GM19043 (cell line): ENCODE measurements at regions not wholly inside any gene's neighbourhood (a gene's known extent, or its start where the extent isn't known, plus 50 kb on each side); places are given as distances from the start of the nearest gene placed in this dataset.
"Not testable (repeated sequence)": the region's sequence is repeated elsewhere in the genome, so short reads cannot be mapped to it uniquely, and the experiment has no call there.

Experiments
- ATAC-seq: cut with Tn5 transposase; IDR thresholded peaks from one replicate; pipeline ENCODE4 v1.9.1; 2021; ENCODE audit warnings: low read depth; ENCODE audit not compliant: unreplicated experiment

DNA sequence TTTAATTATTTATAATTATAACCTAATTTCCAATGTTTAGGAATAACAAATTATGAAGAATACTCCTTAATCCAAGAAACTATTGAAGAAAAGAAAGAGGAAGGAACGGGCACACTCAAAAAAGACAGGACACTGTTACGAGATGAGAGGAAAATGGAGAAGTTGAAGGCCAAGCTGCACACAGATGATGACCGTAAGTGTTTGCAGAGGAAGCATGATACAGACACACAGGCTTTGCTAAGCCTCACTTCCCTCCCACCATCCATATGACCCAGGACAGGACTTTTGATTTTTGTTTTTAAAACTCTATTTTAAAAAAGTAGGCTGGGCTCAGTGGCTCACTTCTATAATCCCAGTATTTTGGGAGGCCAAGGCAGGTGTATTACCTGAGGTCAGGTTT lies 389.4 kb upstream of the TPM1 start:
- no peak for ATAC-seq

DNA sequence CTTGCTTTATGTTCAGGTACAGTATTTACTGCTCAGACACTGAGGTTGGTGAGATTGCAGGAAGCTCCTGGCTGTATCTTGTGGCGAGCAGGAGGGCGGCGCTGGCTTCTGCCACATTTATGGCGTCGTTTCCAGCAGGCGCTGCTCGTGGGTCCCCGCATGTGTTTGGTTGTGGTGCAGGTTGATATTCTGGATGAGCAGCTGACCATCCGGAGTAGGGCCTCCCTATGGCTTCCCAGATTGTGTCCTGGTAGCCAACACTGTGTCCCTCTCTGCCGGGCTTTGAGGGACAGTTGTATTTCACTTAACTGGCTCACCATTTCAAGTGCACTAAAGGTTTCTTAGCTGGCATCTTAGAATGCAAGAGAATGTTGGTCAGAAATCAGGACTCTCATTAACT lies 386.5 kb upstream of the TPM1 start:
- no peak for ATAC-seq

DNA sequence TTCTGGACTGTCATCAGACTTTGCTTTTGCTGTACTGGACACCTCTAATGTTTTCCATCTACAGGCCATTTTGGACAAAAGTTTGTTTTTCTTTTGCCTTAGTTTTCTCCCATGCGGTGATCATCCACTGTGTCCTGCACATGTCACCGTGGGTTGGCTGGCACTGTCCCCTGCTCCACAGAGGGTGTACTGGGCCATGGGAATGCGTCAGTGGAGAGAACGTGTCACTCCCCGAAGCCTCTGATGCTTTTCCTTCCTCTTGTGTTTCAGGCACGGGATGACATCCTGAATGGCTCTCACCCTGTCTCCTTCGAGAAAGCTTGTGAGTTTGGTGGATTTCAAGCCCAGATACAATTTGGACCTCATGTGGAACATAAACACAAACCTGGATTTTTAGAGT lies 385.0 kb upstream of the TPM1 start:
- ATAC-seq = not testable (repeated sequence)

DNA sequence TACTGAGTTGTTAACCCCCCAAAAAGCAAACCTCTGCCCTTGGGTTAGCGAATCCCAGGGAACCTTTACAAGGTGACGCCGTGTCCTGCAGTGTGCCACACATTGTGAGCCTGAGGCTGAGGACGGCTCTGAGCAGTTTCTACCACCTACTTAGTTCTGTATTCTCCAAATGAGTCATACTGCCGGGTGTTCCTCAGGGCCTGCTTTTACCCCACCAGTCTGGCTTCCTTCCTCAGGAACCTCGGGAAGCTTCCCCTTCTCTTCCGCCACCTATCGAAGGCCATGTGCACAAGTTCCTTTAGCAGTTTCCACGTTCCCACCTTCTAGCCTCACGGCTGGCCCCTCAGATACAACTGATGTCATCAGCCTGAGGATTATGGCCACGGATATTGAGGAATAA lies 384.0 kb upstream of the TPM1 start:
- no peak for ATAC-seq

DNA sequence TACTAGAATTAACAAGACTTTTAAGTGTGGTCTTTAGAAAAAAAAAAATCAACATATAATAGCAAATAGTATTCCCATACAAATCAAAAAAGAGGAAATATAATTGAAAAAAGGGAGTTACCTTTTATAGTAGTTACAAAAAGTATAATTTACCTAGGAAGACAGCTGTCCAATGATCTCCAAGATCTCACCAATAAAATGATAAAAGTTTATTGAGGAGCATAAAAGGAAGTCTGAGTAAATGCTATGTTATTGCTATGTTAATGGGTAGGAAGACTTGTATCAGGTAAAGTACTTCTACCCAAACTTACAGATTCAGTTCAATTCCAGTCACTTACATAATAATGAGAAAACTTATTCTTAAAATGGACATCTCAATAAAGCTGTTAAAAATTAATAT lies 379.0 kb upstream of the TPM1 start:
- ATAC-seq = no peak

DNA sequence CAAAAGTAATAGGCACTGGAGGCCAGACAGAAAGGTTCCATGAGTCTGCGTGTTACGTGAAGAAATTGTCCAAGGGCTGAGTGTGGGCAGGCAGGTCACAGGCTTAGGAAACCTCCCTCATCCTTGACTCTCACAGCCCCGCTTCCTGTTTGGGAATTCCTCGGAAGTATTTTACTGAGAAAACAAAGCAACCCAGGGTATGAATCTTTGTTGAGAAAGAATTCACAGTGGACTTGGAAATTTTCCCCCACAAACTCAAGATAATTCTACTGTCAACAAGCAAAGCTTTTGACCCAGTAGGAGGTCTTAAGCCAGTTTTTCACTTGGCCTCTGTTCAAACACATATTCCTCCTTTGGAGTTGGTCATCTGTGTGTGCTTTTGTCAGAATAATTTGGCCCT lies 377.1 kb upstream of the TPM1 start:
- ATAC-seq = no peak

DNA sequence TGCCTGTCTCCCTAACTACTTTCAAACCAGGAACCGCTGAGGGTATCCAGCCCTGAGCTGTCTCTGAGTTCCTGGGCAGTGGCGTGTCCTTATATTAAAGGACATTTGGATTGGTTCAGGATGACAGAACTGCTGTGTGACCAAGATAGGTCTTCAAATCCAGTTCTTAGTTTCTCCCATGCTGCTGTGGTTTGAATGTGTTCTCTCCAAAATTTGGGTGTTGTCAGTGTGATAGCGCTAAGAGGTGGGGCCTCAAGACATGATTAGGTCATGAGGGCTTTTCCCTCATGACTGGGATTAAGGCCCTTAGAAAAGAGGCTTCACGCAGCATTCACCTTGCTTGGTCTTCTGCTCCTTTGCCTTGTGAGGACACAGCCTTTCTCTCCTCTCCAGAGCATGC lies 376.5 kb upstream of the TPM1 start:
- no peak for ATAC-seq

DNA sequence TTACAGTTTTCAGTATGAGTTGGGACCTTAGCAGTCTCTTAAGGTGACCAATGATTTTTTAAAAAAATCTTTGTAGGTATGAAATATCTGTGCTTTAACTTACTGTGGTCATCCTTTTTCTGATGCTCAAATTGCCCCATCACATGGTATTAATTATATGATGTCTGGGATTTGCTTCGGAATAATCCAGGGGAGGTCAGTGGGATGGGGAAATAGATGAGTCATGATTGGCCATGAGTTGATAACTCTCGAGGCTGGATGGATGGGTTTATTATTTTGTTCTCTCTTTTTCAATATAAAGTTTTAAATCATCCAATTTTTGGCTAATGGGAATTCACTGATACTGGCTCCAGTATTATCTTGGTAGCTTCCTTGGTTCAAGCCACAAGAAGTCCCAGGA lies 370.3 kb upstream of the TPM1 start:
- ATAC-seq = no peak

DNA sequence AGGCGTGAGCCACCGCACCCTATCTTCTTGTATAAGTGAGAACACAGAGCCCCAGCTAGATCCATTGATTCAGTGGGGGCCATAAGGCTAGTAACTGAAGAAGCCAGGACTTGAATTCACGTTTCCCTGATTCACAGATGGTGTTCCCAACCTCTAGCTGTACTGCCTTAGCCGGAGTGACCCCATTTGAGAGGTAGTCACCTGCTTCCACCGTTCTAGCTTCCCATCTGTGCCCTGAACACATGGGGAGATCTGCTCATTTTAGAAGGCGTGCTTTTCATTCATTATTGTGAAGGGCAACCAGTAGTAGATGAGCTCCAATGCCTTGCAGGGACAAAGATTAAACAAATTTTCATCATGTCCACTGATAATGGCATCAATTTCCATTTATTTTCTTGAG lies 365.7 kb upstream of the TPM1 start:
- ATAC-seq = no peak

DNA sequence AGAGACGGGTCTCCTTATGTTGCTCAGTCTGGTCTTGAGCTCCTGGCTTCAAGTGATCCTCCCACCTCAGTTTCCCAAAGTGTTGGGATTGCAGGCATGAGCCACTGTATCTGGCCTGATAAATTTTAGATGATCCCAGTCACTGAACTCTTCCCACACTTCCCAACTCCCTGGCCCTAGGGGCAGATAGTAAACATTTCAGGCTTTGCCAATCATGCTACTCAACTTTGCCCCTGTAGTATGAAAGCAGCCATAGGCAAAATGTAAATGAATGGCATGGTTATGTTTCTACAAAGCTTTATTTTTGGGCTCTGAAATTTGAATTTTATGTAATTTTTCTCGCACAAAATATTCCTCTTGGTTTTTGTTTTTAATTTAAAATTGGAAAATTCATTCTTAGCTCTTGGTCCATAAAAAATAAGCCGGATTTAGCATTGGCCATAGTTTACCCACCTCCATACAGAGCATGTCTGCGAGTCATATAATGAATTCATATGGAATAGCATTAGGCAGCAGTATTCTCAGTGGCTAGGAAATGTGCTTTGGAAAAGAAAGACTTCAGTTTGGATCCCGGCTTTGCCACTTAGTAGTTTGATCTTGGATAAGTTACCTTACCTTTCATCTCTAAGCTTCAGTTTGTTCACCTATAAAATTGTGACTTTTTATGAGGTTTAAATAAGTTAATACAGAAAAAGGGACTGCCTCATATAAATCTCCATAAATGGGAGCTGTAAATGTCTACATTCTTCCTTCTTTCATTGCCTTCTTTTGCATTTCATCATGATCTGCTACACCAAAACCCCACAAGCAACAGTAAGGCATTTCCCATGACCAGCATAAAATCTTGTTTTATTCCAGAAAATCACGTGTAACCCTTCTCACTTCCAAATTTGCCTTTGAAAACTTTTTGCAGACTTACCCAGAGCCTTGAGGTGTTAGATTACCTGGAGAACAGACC lies 360.3 kb upstream of the TPM1 start:
- ATAC-seq = no peak

DNA sequence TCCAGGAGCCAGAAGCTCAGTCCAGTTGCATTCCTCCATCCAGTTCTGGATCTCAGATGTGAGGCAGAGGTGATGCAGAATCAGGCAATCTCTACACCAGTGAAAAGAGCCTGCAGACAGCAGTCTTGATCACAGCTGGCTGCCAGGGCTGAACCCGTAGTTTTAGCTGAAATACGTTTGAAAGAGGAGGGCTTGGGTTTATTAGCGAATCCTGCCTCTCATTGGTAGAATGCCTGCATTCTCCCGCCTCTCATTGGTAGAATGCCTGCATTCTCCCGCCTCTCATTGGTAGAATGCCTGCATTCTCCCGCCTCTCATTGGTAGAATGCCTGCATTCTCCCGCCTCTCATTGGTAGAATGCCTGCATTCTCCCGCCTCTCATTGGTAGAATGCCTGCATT lies 359.4 kb upstream of the TPM1 start:
- not testable (repeated sequence) for ATAC-seq

DNA sequence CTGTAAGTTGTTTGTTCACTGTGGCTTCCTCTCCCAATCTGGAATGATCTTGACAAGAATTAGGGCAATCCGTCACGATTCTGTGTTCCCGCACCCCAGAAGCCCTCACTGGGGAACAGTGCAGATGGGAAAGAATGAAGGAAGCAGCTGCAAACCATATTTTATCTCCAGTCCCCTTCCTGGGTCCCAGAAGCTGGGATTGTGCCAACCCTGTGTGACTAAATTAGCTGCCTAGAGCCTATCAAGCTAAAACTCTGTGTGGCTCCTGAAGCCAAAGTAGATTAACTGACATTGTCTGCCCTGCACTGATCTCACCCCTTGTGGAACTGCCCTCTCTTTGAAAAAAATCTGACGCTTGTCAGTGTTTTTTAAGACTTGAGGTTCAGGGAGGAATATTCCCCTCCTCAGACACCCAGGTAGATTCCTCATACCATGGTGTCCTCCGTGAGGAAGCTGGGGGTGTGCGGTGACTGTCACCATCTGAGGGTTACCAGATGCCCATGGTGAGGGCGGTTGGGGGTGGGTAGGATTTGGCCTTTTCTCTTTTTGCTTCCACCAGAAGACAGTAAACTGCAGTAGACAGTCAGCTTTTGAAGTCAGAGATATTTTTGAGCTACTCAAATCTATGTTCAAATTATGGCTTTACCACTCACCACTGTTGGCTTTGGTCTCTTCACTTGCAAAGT lies 358.3 kb upstream of the TPM1 start:
- ATAC-seq = no peak

DNA sequence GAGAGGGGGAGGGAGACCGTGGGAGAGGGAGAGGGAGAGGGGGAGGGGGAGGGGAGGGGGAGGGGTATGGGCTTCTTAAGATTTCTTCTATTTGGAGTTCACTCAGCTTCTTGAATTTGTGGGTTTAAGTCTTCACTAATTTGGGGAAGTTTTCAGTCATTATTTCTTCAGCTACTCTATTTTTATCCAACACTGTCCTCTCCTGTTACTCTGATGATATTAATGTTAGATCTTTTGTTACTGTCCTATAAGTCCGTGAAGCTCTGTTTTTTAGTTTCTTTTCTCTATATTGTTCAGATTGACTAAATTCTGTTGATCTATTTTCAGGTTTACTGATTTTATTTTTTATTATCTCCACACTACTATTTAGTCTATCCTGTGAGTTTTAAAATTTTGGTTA lies 351.5 kb upstream of the TPM1 start:
- no peak for ATAC-seq

DNA sequence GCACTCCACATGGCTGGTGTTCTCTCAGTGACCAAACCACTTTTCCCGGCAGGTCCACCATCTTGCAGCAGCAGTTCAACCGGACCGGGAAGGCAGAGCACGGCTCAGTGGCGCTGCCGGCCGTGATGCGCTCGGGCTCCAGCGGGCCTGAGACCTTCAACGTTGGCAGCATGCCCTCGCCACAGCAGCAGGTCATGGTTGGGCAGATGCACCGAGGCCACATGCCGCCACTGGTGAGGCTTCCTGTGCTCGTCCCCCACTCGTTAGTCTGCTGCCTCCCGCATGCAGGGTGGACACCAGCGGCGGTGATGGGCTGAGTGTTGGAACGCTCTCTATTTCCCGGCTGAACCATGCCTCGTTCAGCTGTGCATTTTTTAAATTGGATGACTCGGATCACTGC lies 344.9 kb upstream of the TPM1 start:
- no peak for ATAC-seq

DNA sequence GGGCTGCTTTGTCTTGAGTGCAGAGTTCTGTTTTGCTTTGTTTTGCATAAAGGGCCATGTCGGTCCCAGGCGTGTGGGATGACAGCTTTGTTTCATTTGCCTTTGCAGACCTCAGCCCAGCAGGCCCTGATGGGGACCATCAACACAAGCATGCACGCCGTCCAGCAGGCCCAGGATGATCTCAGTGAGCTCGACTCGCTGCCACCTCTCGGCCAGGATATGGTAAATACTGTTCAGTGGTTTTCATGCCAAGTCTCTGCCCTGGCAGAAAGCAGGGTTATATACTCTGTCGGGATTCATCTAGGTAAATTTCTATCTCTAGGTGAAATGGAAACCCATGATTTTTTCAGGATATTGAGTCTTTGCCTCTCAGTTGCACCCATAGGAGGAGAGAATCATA lies 343.9 kb upstream of the TPM1 start:
- no peak for ATAC-seq

DNA sequence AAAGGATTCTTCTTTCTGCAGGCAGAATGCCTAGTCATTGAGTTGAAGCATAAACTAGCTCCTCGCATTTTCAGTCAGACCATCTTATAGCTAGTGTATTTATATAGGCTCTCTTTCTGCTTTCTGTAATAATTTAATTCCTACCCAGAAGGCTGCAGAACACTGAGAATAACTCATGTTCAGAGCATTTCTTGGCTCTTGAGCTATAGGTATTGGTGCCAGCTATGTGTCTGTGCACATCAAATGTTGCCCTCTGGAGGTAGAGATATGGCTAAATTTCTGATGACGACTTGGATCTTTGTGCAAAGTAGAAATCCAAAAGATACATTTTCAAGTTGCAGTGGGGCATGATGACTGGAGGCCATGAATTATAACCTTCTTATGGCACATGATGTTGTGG lies 336.2 kb upstream of the TPM1 start:
- ATAC-seq = no peak

DNA sequence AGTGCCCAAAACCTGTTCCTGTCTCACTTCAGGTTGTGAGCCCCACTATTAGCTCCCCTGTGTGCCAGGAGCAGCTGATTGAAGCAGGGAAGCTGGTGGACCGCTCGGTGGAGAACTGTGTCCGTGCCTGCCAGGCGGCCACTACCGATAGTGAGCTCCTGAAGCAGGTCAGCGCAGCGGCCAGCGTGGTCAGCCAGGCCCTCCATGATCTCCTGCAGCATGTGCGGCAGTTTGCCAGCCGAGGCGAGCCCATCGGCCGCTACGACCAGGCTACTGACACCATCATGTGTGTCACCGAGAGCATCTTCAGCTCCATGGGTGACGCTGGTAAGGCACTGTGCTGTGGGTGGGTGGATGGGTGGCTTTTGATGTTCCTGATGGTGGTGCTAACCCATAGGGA lies 334.1 kb upstream of the TPM1 start:
- ATAC-seq = no peak

DNA sequence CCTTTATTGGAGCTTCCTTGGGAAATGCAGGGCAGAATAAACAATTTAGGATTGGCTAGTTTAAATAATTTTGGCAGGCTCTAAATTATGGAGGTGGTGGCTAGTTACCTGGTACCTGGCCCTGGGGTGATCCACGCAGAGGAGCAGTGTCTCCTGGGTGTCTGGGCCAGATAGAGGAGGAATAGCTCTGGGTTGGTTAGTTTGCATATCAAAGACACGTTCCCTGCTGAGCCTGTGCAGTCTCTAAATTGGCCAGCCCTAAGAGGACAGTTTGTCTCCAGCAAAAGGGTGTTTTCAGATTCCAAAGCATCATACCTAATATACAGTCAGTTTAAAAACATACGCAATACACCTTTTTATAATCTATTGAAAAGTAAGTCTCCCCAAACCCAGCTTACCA lies 333.3 kb upstream of the TPM1 start:
- no peak for ATAC-seq

DNA sequence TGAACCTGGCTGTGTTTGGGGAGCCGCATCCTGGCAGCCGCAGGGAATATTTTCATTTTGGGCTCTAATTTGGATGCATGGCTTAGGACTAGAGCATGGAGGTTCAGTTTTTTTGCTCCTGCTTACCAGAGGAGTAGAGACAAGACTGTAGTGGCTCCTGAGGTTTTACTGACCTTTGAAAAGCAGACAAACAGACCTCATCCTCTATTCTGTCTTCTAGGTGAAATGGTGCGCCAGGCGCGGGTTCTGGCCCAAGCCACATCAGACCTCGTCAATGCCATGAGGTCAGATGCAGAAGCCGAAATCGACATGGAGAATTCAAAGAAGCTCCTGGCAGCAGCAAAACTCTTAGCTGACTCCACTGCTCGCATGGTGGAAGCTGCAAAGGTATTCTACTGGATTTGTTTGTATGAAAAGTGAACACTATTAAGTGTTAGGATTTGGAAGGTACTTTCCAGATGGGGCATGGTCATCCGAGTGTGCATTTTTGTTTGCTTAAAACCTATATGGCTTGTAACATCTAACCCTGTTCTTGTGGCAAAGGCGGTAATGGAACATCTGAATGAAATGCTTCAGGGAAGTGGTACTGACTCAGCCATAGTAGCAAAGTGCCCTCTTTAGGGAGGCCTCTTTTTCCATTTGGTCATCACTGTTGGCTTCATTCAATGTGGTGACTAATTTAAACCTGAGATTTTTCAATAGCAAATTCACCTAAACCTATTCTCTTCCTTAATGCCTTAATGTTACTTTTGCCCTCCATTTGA lies 330.7 kb upstream of the TPM1 start:
- ATAC-seq = no peak

DNA sequence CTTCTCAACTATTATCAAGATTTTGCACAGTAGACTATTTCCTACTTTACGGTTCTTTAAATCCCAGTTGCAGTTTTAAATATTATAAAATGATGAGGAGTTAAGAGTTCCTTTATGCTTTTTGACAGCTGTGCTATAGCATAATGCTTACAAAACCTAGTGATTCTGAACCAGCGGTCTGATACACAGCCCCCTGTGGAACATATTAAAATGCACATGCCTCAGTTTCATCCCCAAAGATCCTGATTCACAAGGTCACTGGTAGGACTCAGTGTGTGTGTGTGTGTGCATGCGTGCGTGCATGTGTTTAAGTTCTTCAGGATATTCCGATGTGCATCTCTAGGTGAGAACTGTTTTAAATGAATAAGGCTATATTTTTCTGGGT lies 330.1 kb upstream of the TPM1 start:
- ATAC-seq = no peak

DNA sequence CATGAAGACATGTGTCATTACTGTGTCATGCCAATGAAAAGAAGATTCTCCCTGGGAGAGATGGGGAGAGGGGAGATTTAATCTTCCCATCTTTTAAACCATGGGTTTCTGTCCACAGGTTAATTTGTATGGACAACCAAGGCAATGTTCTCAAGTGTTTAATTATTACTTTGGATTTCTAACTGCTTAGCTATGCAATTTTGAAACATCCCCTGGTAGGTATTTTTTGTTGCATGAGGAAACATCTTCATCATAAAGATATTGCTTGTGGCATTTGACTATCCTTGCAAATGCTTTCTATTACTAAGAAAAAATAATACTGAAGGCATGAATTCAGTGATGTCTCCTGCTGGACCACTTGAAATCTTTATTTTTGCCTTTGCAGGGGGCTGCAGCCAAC lies 326.6 kb upstream of the TPM1 start:
- ATAC-seq = no peak
